HCT116 (cell line): ENCODE measurements at regions not wholly inside any gene's neighbourhood (a gene's known extent, or its start where the extent isn't known, plus 50 kb on each side); places are given as distances from the start of the nearest gene placed in this dataset.

ENCODE experiments used
- ATAC-seq: fragments of 200-7000 bp; cut with Tn5 transposase; 2 replicates; pipeline ENCODE4 v1.9.1; 2020; ENCODE audit warnings: mild to moderate bottlenecking, moderate library complexity
- BruUV-seq: library from RNA; stranded (reverse); fragments of 400-500 nt; replicated peaks from 2 replicates; lab custom pipeline; 2021; lab: Mats Ljungman, UMichigan
- CTCF ChIA-PET: fragments of 300-600 bp; sonication (Branson Sonifier 250); formaldehyde crosslinking; loops from one replicate; lab custom pipeline; 2021; ENCODE audit warnings: antibody characterized with exemption; lab: Charles Lee
- POLR2A ChIA-PET: fragments of 300-600, 350-600 bp; sonication (Branson Sonifier 250); formaldehyde crosslinking; loops from one replicate; lab custom pipeline; 2021; ENCODE audit warnings: antibody characterized with exemption; lab: Charles Lee
- RAD21 ChIA-PET, 2 experiments: fragments of 300-600 bp; sonication (Branson Sonifier 250); formaldehyde crosslinking; loops; one replicate each; lab custom pipeline; 2023; ENCODE audit warnings: low total read pairs in 2 of 2; ENCODE audit not compliant: uncharacterized antibody in 2 of 2, unreplicated experiment in 2 of 2, low non-redundant PET in 1 of 2; lab: Charles Lee
- DNase-seq: peaks from one replicate; pipeline ENCODE4 v3.0.0-alpha.2; 2010; ENCODE audit warnings: low read depth, low spot score
- H2AFZ ChIP-seq: fragments of 200-600 bp; shearing (Covaris generic), sonication (generic); 2 replicates; pipeline ENCODE4 v1.6.1; 2017; ENCODE audit warnings: low read depth, mixed run types, mixed read lengths, antibody characterized with exemption, low read length; ENCODE audit not compliant: poor library complexity, severe bottlenecking
- H3K27ac ChIP-seq: 2 replicates; pipeline ENCODE4 v1.5.1; 2012; ENCODE audit warnings: low read depth, low read length
- H3K27me3 ChIP-seq: fragments of 200-600 bp; sonication (generic); 2 replicates; pipeline ENCODE4 v1.6.1; 2016; ENCODE audit warnings: mixed run types, low read length, mixed read lengths; ENCODE audit not compliant: insufficient read depth
- H3K36me3 ChIP-seq, 2 experiments: fragments of 200-500 bp in 1 of 2; fragments of 200-600 bp in 1 of 2; sonication (Bioruptor generic) in 1 of 2; sonication (generic) in 1 of 2; 2 replicates each; pipeline versions ENCODE4 v1.5.1 to v1.6.1; 2014 to 2016; ENCODE audit warnings: low read length in 2 of 2, inconsistent platforms in 1 of 2, mixed read lengths in 1 of 2, mixed run types in 1 of 2; ENCODE audit not compliant: insufficient read depth in 2 of 2, control insufficient read depth in 1 of 2
- H3K4me1 ChIP-seq, 2 experiments: fragments of 200-600 bp in 1 of 2; sonication (generic) in 1 of 2; 2 replicates each; pipeline versions ENCODE4 v1.5.1 to v1.6.1; 2012 to 2017; ENCODE audit warnings: low read length in 2 of 2, inconsistent platforms in 1 of 2, mild to moderate bottlenecking in 1 of 2, mixed read lengths in 1 of 2, mixed run types in 1 of 2, moderate library complexity in 1 of 2; ENCODE audit not compliant: insufficient read depth in 2 of 2, control insufficient read depth in 1 of 2
- H3K4me2 ChIP-seq: fragments of 200-600 bp; sonication (generic); 2 replicates; pipeline ENCODE4 v1.6.1; 2017; ENCODE audit warnings: mixed run types, low read length, mixed read lengths
- H3K4me3 ChIP-seq, 2 experiments: fragments of 200-600 bp in 1 of 2; sonication (generic) in 1 of 2; replicated peaks in 1 of 2; 2 replicates each; pipeline ENCODE4 v1.5.1; 2011 to 2016; ENCODE audit warnings: low read length in 2 of 2, control low read depth in 1 of 2, low read depth in 1 of 2, mild to moderate bottlenecking in 1 of 2, mixed read lengths in 1 of 2, mixed run types in 1 of 2
- H3K79me2 ChIP-seq: fragments of 200-600 bp; sonication (generic); 2 replicates; pipeline ENCODE4 v1.6.1; 2017; ENCODE audit warnings: mild to moderate bottlenecking, mixed run types, low read length, moderate library complexity, mixed read lengths; ENCODE audit not compliant: insufficient read depth
- H3K9ac ChIP-seq: fragments of 200-600 bp; sonication (generic); 2 replicates; pipeline ENCODE4 v1.6.1; 2016; ENCODE audit warnings: low read length, mixed read lengths
- H3K9me2 ChIP-seq: fragments of 200-600 bp; sonication (generic), shearing (Covaris generic); 2 replicates; pipeline ENCODE4 v1.6.1; 2017; ENCODE audit warnings: mixed run types, mild to moderate bottlenecking, moderate library complexity; ENCODE audit not compliant: insufficient read depth
- H3K9me3 ChIP-seq, 2 experiments: fragments of 200-500 bp in 1 of 2; fragments of 200-600 bp in 1 of 2; sonication (Bioruptor generic) in 1 of 2; sonication (generic) in 1 of 2; 2 replicates each; pipeline ENCODE4 v1.6.1; 2014 to 2017; ENCODE audit warnings: low read length in 2 of 2, mixed read lengths in 2 of 2, inconsistent platforms in 1 of 2, low read depth in 1 of 2, mild to moderate bottlenecking in 1 of 2, mixed run types in 1 of 2, moderate library complexity in 1 of 2; ENCODE audit not compliant: control insufficient read depth in 1 of 2, insufficient read depth in 1 of 2
- H4K20me1 ChIP-seq: fragments of 200-600 bp; sonication (generic), shearing (Covaris generic); 2 replicates; pipeline ENCODE4 v1.6.1; 2017; ENCODE audit warnings: mixed run types, mild to moderate bottlenecking, moderate library complexity; ENCODE audit not compliant: insufficient read depth
- CEBPB ChIP-seq: IDR thresholded peaks from 2 replicates; pipeline ENCODE4 v1.6.1; 2012; ENCODE audit warnings: low read depth
- EZH2 ChIP-seq: fragments of 200-600 bp; sonication (generic); IDR thresholded peaks from 2 replicates; pipeline ENCODE4 v1.6.1; 2017; ENCODE audit warnings: antibody characterized with exemption, mixed run types
- FOSL1 ChIP-seq: IDR thresholded peaks from 2 replicates; pipeline ENCODE4 v1.6.1; 2012; ENCODE audit warnings: low read depth
- JUND ChIP-seq: IDR thresholded peaks from 2 replicates; pipeline ENCODE4 v1.6.1; 2012
- MAX ChIP-seq: IDR thresholded peaks from 2 replicates; pipeline ENCODE4 v1.6.1; 2012
- POLR2A ChIP-seq: IDR thresholded peaks from 2 replicates; pipeline ENCODE4 v1.7.0; 2011; ENCODE audit warnings: borderline replicate concordance; ENCODE audit not compliant: insufficient read depth, insufficient read length; ENCODE audit errors: extremely low read depth
- POLR2AphosphoS5 ChIP-seq: IDR thresholded peaks from 2 replicates; pipeline ENCODE4 v1.6.1; 2011; ENCODE audit warnings: mild to moderate bottlenecking, low read depth, low read length, moderate library complexity
- SP1 ChIP-seq: IDR thresholded peaks from 2 replicates; pipeline ENCODE4 v1.6.1; 2012; ENCODE audit warnings: low read depth
- TCF7L2 ChIP-seq: IDR thresholded peaks from 2 replicates; pipeline ENCODE4 v1.7.0; 2011; ENCODE audit warnings: borderline replicate concordance, inconsistent platforms; ENCODE audit not compliant: insufficient read depth, insufficient read length; ENCODE audit errors: extremely low read depth
- YY1 ChIP-seq: IDR thresholded peaks from 2 replicates; pipeline ENCODE4 v1.6.1; 2011; ENCODE audit warnings: low read length, low read depth, moderate library complexity, mild to moderate bottlenecking; ENCODE audit not compliant: insufficient replicate concordance; ENCODE audit errors: extremely low read depth
- intact Hi-C: fragments of 100-400 bp; cut with micrococcal nuclease; formaldehyde crosslinking; loops from 2 replicates; pipeline ENCODE4 v1.10.0; 2022
- TF ChIP-seq, protein P1 (sequence below): IDR thresholded peaks from 2 replicates; pipeline ENCODE4 v1.6.1; 2012; ENCODE audit warnings: low read depth

- Histone ChIP-seq H2AFZ (peak overlapping the region; percentile 99), H3K4me1 (peaks cover 18 to 43% of the 10 kb centered on the region in 2 experiments), H3K79me2 (no peaks in the 10 kb centered on the region), H3K9ac (peak overlapping the region; percentile 66), H3K27ac (peak overlapping the region; percentile 79), H3K4me2 (peak overlapping the region; percentile 85), H3K27me3 (no peaks in the 10 kb centered on the region), H3K9me3 (no peaks in the 10 kb centered on the region), H3K36me3 (no peaks in the 10 kb centered on the region), H3K9me2 (no peaks in the 10 kb centered on the region), H4K20me1 (no peaks in the 10 kb centered on the region), H3K4me3 (peak overlapping the region; percentile 34 to 58)
- no peak for DNase-seq
- intact Hi-C loops: loop anchor here (2.0 to 5.0 kb wide), 2 partner anchors 15 to 140 kb away; no protein-coding TSS in a partner anchor
- TSS peak; percentile 96 for BruUV-seq
- TF ChIP-seq TCF7L2 (peak; percentile 29), MAX (peak; percentile 54; the same call in 1 of the 2 replicates), POLR2A (peak; percentile 21), EZH2 (no peak), POLR2AphosphoS5 (peak; percentile 21; the same call in 1 of the 2 replicates), FOSL1 (no peak), SP1 (no peak), YY1 (peak; percentile 25), JUND (0 out of 2 replicates have a peak, but pooled peaks have one; percentile 1), CEBPB (peak; percentile 67; the same call in 1 of the 2 replicates)
- TF ChIP-seq, protein P1, sequence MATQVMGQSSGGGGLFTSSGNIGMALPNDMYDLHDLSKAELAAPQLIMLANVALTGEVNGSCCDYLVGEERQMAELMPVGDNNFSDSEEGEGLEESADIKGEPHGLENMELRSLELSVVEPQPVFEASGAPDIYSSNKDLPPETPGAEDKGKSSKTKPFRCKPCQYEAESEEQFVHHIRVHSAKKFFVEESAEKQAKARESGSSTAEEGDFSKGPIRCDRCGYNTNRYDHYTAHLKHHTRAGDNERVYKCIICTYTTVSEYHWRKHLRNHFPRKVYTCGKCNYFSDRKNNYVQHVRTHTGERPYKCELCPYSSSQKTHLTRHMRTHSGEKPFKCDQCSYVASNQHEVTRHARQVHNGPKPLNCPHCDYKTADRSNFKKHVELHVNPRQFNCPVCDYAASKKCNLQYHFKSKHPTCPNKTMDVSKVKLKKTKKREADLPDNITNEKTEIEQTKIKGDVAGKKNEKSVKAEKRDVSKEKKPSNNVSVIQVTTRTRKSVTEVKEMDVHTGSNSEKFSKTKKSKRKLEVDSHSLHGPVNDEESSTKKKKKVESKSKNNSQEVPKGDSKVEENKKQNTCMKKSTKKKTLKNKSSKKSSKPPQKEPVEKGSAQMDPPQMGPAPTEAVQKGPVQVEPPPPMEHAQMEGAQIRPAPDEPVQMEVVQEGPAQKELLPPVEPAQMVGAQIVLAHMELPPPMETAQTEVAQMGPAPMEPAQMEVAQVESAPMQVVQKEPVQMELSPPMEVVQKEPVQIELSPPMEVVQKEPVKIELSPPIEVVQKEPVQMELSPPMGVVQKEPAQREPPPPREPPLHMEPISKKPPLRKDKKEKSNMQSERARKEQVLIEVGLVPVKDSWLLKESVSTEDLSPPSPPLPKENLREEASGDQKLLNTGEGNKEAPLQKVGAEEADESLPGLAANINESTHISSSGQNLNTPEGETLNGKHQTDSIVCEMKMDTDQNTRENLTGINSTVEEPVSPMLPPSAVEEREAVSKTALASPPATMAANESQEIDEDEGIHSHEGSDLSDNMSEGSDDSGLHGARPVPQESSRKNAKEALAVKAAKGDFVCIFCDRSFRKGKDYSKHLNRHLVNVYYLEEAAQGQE: no peak
- ChIA-PET POLR2A (interaction anchor here (0.7 to 1.6 kb wide), 9 partner anchors 9 to 1037 kb away, joined by 3 to 7 read pairs (median 3); no protein-coding TSS in a partner anchor), CTCF (interaction anchor here (1.5 to 1.6 kb wide), 2 partner anchors 10 to 12 kb away, joined by 4 to 6 read pairs; no protein-coding TSS in a partner anchor), RAD21 (no interaction called here)
- peak; percentile 56 for ATAC-seq
These were observed 166.2 kb downstream of the TRIM27 start for GRCh38 chr6:28757429-28758045.
